CMK (cell line): ENCODE measurements at regions not wholly inside any gene's neighbourhood (a gene's known extent, or its start where the extent isn't known, plus 50 kb on each side); places are given as distances from the start of the nearest gene placed in this dataset.
"Not testable (repeated sequence)": the region's sequence is repeated elsewhere in the genome, so short reads cannot be mapped to it uniquely, and the experiment has no call there.

Experiments used
- DNase-seq: peaks from one replicate; pipeline ENCODE4 v3.0.0-alpha.2; 2010; ENCODE audit warnings: low read depth

- DNase-seq, result no peak
Observed at GRCh38 chr6:147674099-147674498, 165.6 kb downstream of the SAMD5 start.

GRCh38 chr6:147674794-147675193 is 166.3 kb downstream of the SAMD5 start:
- DNase-seq, result no peak

- DNase-seq, result no peak
Observed at GRCh38 chr6:147675281-147675680, 166.8 kb downstream of the SAMD5 start.

GRCh38 chr6:147676495-147677199 is 168.2 kb downstream of the SAMD5 start:
- DNase-seq, result no peak

- no peak for DNase-seq
Observed at GRCh38 chr6:147677647-147678046, 169.2 kb downstream of the SAMD5 start.

- DNase-seq, result no peak
Observed at GRCh38 chr6:147678253-147678652, 169.8 kb downstream of the SAMD5 start.

- DNase-seq, result no peak
Observed at GRCh38 chr6:147684906-147685305, 176.4 kb downstream of the SAMD5 start.

GRCh38 chr6:147689398-147689797 is 180.9 kb downstream of the SAMD5 start:
- DNase-seq, result no peak

- DNase-seq, result no peak
Observed at GRCh38 chr6:147691446-147691845, 183.0 kb downstream of the SAMD5 start.

- no peak for DNase-seq
Observed at GRCh38 chr6:147693181-147693580, 184.7 kb downstream of the SAMD5 start.

GRCh38 chr6:147694556-147694955 is 186.1 kb downstream of the SAMD5 start:
- DNase-seq, result not testable (repeated sequence)

- DNase-seq, result no peak
Observed at GRCh38 chr6:147695819-147696218, 187.3 kb downstream of the SAMD5 start.

GRCh38 chr6:147699140-147699539 is 190.7 kb downstream of the SAMD5 start:
- no peak for DNase-seq

GRCh38 chr6:147699637-147700036 is 191.1 kb downstream of the SAMD5 start:
- DNase-seq, result no peak

GRCh38 chr6:147700436-147701209 is 192.1 kb downstream of the SAMD5 start:
- no peak for DNase-seq

GRCh38 chr6:147704691-147705090 is 196.2 kb downstream of the SAMD5 start:
- no peak for DNase-seq

GRCh38 chr6:147707524-147707923 is 199.0 kb downstream of the SAMD5 start:
- no peak for DNase-seq

- DNase-seq, result no peak
Observed at GRCh38 chr6:147708170-147708569, 199.7 kb downstream of the SAMD5 start.

- DNase-seq, result no peak
Observed at GRCh38 chr6:147709396-147710272, 201.1 kb downstream of the SAMD5 start.

GRCh38 chr6:147710890-147711289 is 202.4 kb downstream of the SAMD5 start:
- DNase-seq, result no peak

- DNase-seq, result no peak
Observed at GRCh38 chr6:147711476-147711875, 203.0 kb downstream of the SAMD5 start.

GRCh38 chr6:147712841-147713240 is 204.4 kb downstream of the SAMD5 start:
- DNase-seq, result no peak

- no peak for DNase-seq
Observed at GRCh38 chr6:147715035-147715434, 206.5 kb downstream of the SAMD5 start.
